Effector CD8-positive, alpha-beta T cell (primary cell): ENCODE measurements at regions not wholly inside any gene's neighbourhood (a gene's known extent, or its start where the extent isn't known, plus 50 kb on each side); places are given as distances from the start of the nearest gene placed in this dataset.
"Not testable (repeated sequence)": the region's sequence is repeated elsewhere in the genome, so short reads cannot be mapped to it uniquely, and the experiment has no call there.

Source experiments
- DNase-seq: peaks from one replicate; lab custom pipeline; 2025; lab: John Stamatoyannopoulos, UW

- DNase-seq: no peak
Observed at GRCh38 chr6:112877134-112878100, 530.3 kb downstream of the RFPL4B start.

GRCh38 chr6:112879920-112880413, 532.8 kb downstream of the RFPL4B start:
- DNase-seq: no peak

- DNase-seq: no peak
Observed at GRCh38 chr6:112881027-112881426, 533.9 kb downstream of the RFPL4B start.

GRCh38 chr6:112881828-112882780, 535.0 kb downstream of the RFPL4B start:
- no peak for DNase-seq

GRCh38 chr6:112883095-112883494, 536.0 kb downstream of the RFPL4B start:
- no peak for DNase-seq

- no peak for DNase-seq
Observed at GRCh38 chr6:112886415-112886814, 539.3 kb downstream of the RFPL4B start.

- not testable (repeated sequence) for DNase-seq
Observed at GRCh38 chr6:112887424-112887823, 540.3 kb downstream of the RFPL4B start.

GRCh38 chr6:112899541-112899940, 552.4 kb downstream of the RFPL4B start:
- no peak for DNase-seq

- DNase-seq: no peak
Observed at GRCh38 chr6:112903361-112903760, 556.2 kb downstream of the RFPL4B start.

- DNase-seq: no peak
Observed at GRCh38 chr6:112906726-112907125, 559.6 kb downstream of the RFPL4B start.

- no peak for DNase-seq
Observed at GRCh38 chr6:112909781-112910180, 562.7 kb downstream of the RFPL4B start.

GRCh38 chr6:112910256-112910655, 563.1 kb downstream of the RFPL4B start:
- no peak for DNase-seq

- DNase-seq: no peak
Observed at GRCh38 chr6:112911959-112912358, 564.8 kb downstream of the RFPL4B start.

GRCh38 chr6:112912416-112913101, 565.4 kb downstream of the RFPL4B start:
- no peak for DNase-seq

- DNase-seq: not testable (repeated sequence)
Observed at GRCh38 chr6:112919744-112920143, 572.6 kb downstream of the RFPL4B start.

- DNase-seq: no peak
Observed at GRCh38 chr6:112920994-112921393, 573.9 kb downstream of the RFPL4B start.

GRCh38 chr6:112923940-112924587, 576.9 kb downstream of the RFPL4B start:
- DNase-seq: no peak

GRCh38 chr6:112925702-112926101, 578.6 kb downstream of the RFPL4B start:
- no peak for DNase-seq

- no peak for DNase-seq
Observed at GRCh38 chr6:112927641-112928320, 580.7 kb downstream of the RFPL4B start.

GRCh38 chr6:112929641-112930040, 582.5 kb downstream of the RFPL4B start:
- no peak for DNase-seq

- no peak for DNase-seq
Observed at GRCh38 chr6:112931832-112932231, 584.7 kb downstream of the RFPL4B start.
